Common myeloid progenitor, CD34-positive (primary cell): ENCODE measurements at regions not wholly inside any gene's neighbourhood (a gene's known extent, or its start where the extent isn't known, plus 50 kb on each side); places are given as distances from the start of the nearest gene placed in this dataset.

ENCODE experiments used
- CTCF ChIA-PET: fragments of 350-600 bp; sonication (Branson Sonifier 250); formaldehyde crosslinking; loops from one replicate; lab custom pipeline; 2021; ENCODE audit warnings: antibody characterized with exemption; lab: Charles Lee
- POLR2A ChIA-PET: fragments of 350-600 bp; sonication (Branson Sonifier 250); formaldehyde crosslinking; loops from one replicate; lab custom pipeline; 2021; ENCODE audit warnings: antibody characterized with exemption; lab: Charles Lee
- DNase-seq, 3 donors: peaks; one replicate each; pipeline versions ENCODE4 v3.0.0 to v3.0.0-alpha.2; 2013
- H3K27ac ChIP-seq, 2 experiments: 1 replicate in 1 of 2; 2 replicates in 1 of 2; pipeline ENCODE4 v1.7.0; 2013; ENCODE audit warnings: inconsistent platforms in 2 of 2, low read length in 2 of 2, mild to moderate bottlenecking in 2 of 2, low read depth in 1 of 2, moderate library complexity in 1 of 2; ENCODE audit not compliant: severe bottlenecking in 2 of 2, insufficient read depth in 1 of 2, poor library complexity in 1 of 2
- H3K27me3 ChIP-seq, 5 experiments: replicated peaks in 2 of 5; 1 replicate in 3 of 5; 2 replicates in 2 of 5; pipeline versions ENCODE4 v1.6.1 to v1.7.0; 2013; ENCODE audit warnings: low read length in 4 of 5, mild to moderate bottlenecking in 2 of 5, moderate library complexity in 2 of 5, inconsistent platforms in 1 of 5; ENCODE audit not compliant: insufficient read depth in 5 of 5, control insufficient read depth in 4 of 5
- H3K36me3 ChIP-seq, 4 experiments: 1 replicate in 2 of 4; 2 replicates in 2 of 4; pipeline versions ENCODE4 v1.6.1 to v1.7.0; 2013; ENCODE audit warnings: low read length in 3 of 4, control low read depth in 1 of 4, mild to moderate bottlenecking in 1 of 4; ENCODE audit not compliant: control insufficient read depth in 4 of 4, insufficient read depth in 4 of 4
- H3K4me1 ChIP-seq, 4 experiments: 1 replicate in 3 of 4; 2 replicates in 1 of 4; pipeline versions ENCODE4 v1.6.1 to v1.7.1; 2013; ENCODE audit warnings: low read length in 3 of 4, mild to moderate bottlenecking in 3 of 4, control low read depth in 1 of 4, inconsistent platforms in 1 of 4, moderate library complexity in 1 of 4; ENCODE audit not compliant: control insufficient read depth in 4 of 4, insufficient read depth in 4 of 4; ENCODE audit errors: control extremely low read depth in 1 of 4
- H3K4me3 ChIP-seq, 7 experiments: 1 replicate in 4 of 7; 2 replicates in 3 of 7; pipeline versions ENCODE4 v1.5.1 to v1.7.0; 2013; ENCODE audit warnings: mild to moderate bottlenecking in 7 of 7, low read length in 6 of 7, moderate library complexity in 6 of 7, inconsistent platforms in 2 of 7, low read depth in 2 of 7, control low read depth in 1 of 7; ENCODE audit not compliant: insufficient read depth in 4 of 7, control insufficient read depth in 1 of 7; ENCODE audit errors: extremely low read depth in 1 of 7
- H3K9me3 ChIP-seq, 5 experiments: 1 replicate in 4 of 5; 2 replicates in 1 of 5; pipeline versions ENCODE4 v1.6.1 to v1.7.1; 2013; ENCODE audit warnings: low read length in 4 of 5, mild to moderate bottlenecking in 2 of 5, inconsistent platforms in 1 of 5, low read depth in 1 of 5, moderate library complexity in 1 of 5; ENCODE audit not compliant: control insufficient read depth in 4 of 5, insufficient read depth in 2 of 5; ENCODE audit errors: control extremely low read depth in 1 of 5
- WGBS: methylation state at CpG from one replicate; pipeline ENCODE4 v1.1.5; 2013; ENCODE audit not compliant: insufficient coverage; 5-methylcytosine and 5-hydroxymethylcytosine counted together

- Histone ChIP-seq H3K9me3 (no peaks in the 10 kb centered on the region), H3K27me3 (no peaks in the 10 kb centered on the region), H3K4me3 (no peak overlapping the region), H3K4me1 (no peaks in the 10 kb centered on the region), H3K36me3 (no peaks in the 10 kb centered on the region), H3K27ac (no peak overlapping the region)
- DNase-seq = no peak
- no CpG with 5 or more reads among the region's 1 CpG for WGBS
- CTCF ChIA-PET = no interaction called here
- POLR2A ChIA-PET = no interaction called here
Measured at GRCh38 chr9:80843028-80843427, 846.3 kb downstream of the TLE1 start.

- no peaks in the 10 kb centered on the region for H3K9me3 ChIP-seq
- H3K4me1 ChIP-seq = no peaks in the 10 kb centered on the region
- no peak overlapping the region for H3K4me3 ChIP-seq
- no peaks in the 10 kb centered on the region for H3K27me3 ChIP-seq
- H3K27ac ChIP-seq = no peak overlapping the region
- ChIA-PET POLR2A (no interaction called here), CTCF (no interaction called here)
- no peaks in the 10 kb centered on the region for H3K36me3 ChIP-seq
- no peak for DNase-seq
- WGBS = 100% methylated on average over 2 of the region's 6 CpGs
Measured at GRCh38 chr9:80842389-80842788, 847.0 kb downstream of the TLE1 start.

- Histone ChIP-seq H3K27ac (no peak overlapping the region), H3K9me3 (no peaks in the 10 kb centered on the region), H3K4me3 (no peak overlapping the region), H3K27me3 (no peaks in the 10 kb centered on the region), H3K36me3 (no peaks in the 10 kb centered on the region), H3K4me1 (no peaks in the 10 kb centered on the region)
- ChIA-PET POLR2A (no interaction called here), CTCF (no interaction called here)
- 28% methylated on average over 2 of the region's 3 CpGs for WGBS
- no peak for DNase-seq
Measured at GRCh38 chr9:80841888-80842287, 847.5 kb downstream of the TLE1 start.

GRCh38 chr9:80839821-80840675 lies 849.3 kb downstream of the TLE1 start:
- WGBS = 90% methylated on average over 2 of the region's 6 CpGs
- CTCF ChIA-PET = interaction anchor here (0.6 kb wide), 1 partner anchor 43 kb away, joined by 3 read pairs; no protein-coding TSS in a partner anchor

GRCh38 chr9:80836013-80836412 lies 853.3 kb downstream of the TLE1 start:
- no peak for DNase-seq
- H3K4me1 ChIP-seq = no peaks in the 10 kb centered on the region
- ChIA-PET POLR2A (no interaction called here), CTCF (no interaction called here)
- no peaks in the 10 kb centered on the region for H3K27me3 ChIP-seq
- H3K36me3 ChIP-seq = no peaks in the 10 kb centered on the region
- H3K27ac ChIP-seq = no peak overlapping the region
- no peaks in the 10 kb centered on the region for H3K9me3 ChIP-seq
- no peak overlapping the region for H3K4me3 ChIP-seq

More at GRCh38 chr9:80839821-80840675, 849.3 kb downstream of the TLE1 start:
- H3K27me3 ChIP-seq = no peaks in the 10 kb centered on the region
- H3K4me3 ChIP-seq = no peak overlapping the region
- H3K36me3 ChIP-seq = no peaks in the 10 kb centered on the region
- H3K27ac ChIP-seq = no peak overlapping the region
- no peak for DNase-seq
- no peaks in the 10 kb centered on the region for H3K4me1 ChIP-seq
- POLR2A ChIA-PET = no interaction called here
- no peaks in the 10 kb centered on the region for H3K9me3 ChIP-seq

GRCh38 chr9:80831751-80832150 lies 857.6 kb downstream of the TLE1 start:
- ChIA-PET CTCF (no interaction called here), POLR2A (no interaction called here)
- DNase-seq = no peak
- 67% methylated on average over 1 of the region's 1 CpG for WGBS
- Histone ChIP-seq H3K27ac (no peak overlapping the region), H3K9me3 (no peaks in the 10 kb centered on the region), H3K4me1 (no peaks in the 10 kb centered on the region), H3K27me3 (no peaks in the 10 kb centered on the region), H3K4me3 (no peak overlapping the region), H3K36me3 (no peaks in the 10 kb centered on the region)

GRCh38 chr9:80811656-80812055 lies 877.7 kb downstream of the TLE1 start:
- POLR2A ChIA-PET = no interaction called here
- H3K4me1 ChIP-seq = no peaks in the 10 kb centered on the region
- CTCF ChIA-PET = no interaction called here

More at GRCh38 chr9:80811656-80812055, 877.7 kb downstream of the TLE1 start:
- 67% methylated on average over 1 of the region's 2 CpGs for WGBS
- DNase-seq = no peak
- Histone ChIP-seq H3K9me3 (no peaks in the 10 kb centered on the region), H3K4me3 (no peak overlapping the region), H3K27me3 (no peaks in the 10 kb centered on the region), H3K36me3 (no peaks in the 10 kb centered on the region), H3K27ac (no peak overlapping the region)
